Skeletal muscle tissue (tissue), 3 donors: ENCODE measurements at regions not wholly inside any gene's neighbourhood (a gene's known extent, or its start where the extent isn't known, plus 50 kb on each side); places are given as distances from the start of the nearest gene placed in this dataset.

ENCODE experiments used
- H3K27ac ChIP-seq: one replicate; pipeline ENCODE4 v1.7.0; 2013; ENCODE audit warnings: mild to moderate bottlenecking, low read depth, low read length, inconsistent platforms
- H3K27me3 ChIP-seq, 3 donors: one replicate each; pipeline ENCODE4 v1.7.0; 2013; ENCODE audit warnings: low read length in 3 of 3; ENCODE audit not compliant: control insufficient read depth in 3 of 3, insufficient read depth in 3 of 3
- H3K36me3 ChIP-seq, 3 donors: one replicate each; pipeline ENCODE4 v1.7.0; 2013; ENCODE audit warnings: low read length in 3 of 3; ENCODE audit not compliant: control insufficient read depth in 3 of 3, insufficient read depth in 3 of 3
- H3K4me1 ChIP-seq, 3 donors: one replicate each; pipeline ENCODE4 v1.7.0; 2013; ENCODE audit warnings: low read length in 3 of 3, mild to moderate bottlenecking in 3 of 3; ENCODE audit not compliant: control insufficient read depth in 3 of 3, insufficient read depth in 3 of 3
- H3K4me3 ChIP-seq, 3 donors: one replicate each; pipeline ENCODE4 v1.7.0; 2013; ENCODE audit warnings: low read length in 3 of 3
- H3K9ac ChIP-seq, 3 donors: one replicate each; pipeline ENCODE4 v1.7.0; 2013; ENCODE audit warnings: low read length in 3 of 3, mild to moderate bottlenecking in 3 of 3, moderate library complexity in 2 of 3, low read depth in 1 of 3
- H3K9me3 ChIP-seq, 3 donors: one replicate each; pipeline ENCODE4 v1.7.0; 2013; ENCODE audit warnings: low read length in 3 of 3; ENCODE audit not compliant: control insufficient read depth in 3 of 3
- donor health status: Osteomylitis.

DNA sequence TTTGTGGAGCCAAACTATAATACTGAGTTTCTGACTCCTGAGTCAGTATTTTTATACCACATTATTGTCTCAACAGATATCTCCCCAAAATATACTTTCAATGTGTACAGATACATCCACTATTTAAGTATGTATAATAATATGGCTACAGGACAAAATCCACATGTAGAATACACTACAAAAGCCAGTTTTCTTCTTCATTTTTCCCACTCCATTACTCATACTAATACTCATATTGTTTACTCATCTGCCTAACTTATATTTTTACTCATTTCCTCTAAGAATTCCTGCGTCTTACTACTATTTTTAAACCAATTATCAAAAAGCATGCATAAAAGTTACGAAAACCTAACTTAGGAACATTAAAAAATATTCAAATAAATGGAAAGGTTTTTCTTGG is 440.8 kb downstream of the ZNF385D start:
- H3K4me3 ChIP-seq = no peak overlapping the region
- H3K4me1 ChIP-seq = no peaks in the 10 kb centered on the region
- H3K9ac ChIP-seq = no peak overlapping the region
- no peak overlapping the region for H3K27ac ChIP-seq
- H3K27me3 ChIP-seq = no peaks in the 10 kb centered on the region
- peaks cover 0 to 2% (median 0%) of the 10 kb centered on the region in 3 donors for H3K9me3 ChIP-seq
- H3K36me3 ChIP-seq = no peaks in the 10 kb centered on the region

DNA sequence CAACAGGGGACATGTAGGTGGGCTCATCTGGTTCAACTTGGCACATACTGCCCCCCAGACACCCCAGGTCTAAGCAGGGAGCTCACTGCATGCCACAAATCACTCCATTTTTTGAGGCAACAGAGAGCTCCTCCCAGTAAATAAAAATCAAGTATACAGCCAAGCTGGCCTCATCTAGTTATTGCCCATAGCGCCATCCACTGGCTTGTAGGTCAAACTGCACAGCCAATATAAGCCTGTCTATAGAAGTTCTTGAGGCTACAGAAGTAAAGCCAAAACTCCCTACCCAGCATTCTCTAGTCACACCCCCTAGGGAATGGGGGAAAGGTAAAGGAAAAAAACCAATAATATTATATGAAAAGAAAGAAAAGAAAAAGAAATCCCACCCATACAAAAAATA is 453.7 kb downstream of the ZNF385D start:
- Histone ChIP-seq H3K4me3 (no peak overlapping the region), H3K9ac (no peak overlapping the region), H3K9me3 (peaks cover 0 to 2% (median 0%) of the 10 kb centered on the region in 3 donors), H3K27me3 (no peaks in the 10 kb centered on the region), H3K27ac (no peak overlapping the region), H3K4me1 (no peaks in the 10 kb centered on the region), H3K36me3 (no peaks in the 10 kb centered on the region)

DNA sequence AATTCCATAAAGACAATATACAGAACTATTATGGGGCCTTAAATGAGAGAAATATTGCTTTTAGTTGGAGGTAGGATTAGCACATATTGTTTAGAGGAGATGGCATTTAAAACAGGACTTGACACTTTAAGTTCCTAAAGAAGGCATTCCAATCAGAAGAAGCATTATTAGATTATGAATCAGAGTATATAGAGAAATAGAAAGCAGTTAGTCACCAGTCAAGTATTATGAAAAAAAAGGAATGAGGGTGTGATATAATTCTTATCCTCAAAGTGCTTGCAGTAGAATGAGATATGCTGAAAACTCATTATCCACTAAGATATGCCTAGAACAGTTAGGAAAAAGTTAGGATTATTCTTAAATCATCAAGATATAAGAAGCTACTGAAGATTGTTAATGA is 456.2 kb downstream of the ZNF385D start:
- H3K36me3 ChIP-seq = no peaks in the 10 kb centered on the region
- H3K9me3 ChIP-seq = peaks cover 0 to 2% (median 0%) of the 10 kb centered on the region in 3 donors
- H3K9ac ChIP-seq = no peak overlapping the region
- no peak overlapping the region for H3K27ac ChIP-seq
- H3K4me1 ChIP-seq = no peaks in the 10 kb centered on the region
- H3K4me3 ChIP-seq = no peak overlapping the region
- no peaks in the 10 kb centered on the region for H3K27me3 ChIP-seq

DNA sequence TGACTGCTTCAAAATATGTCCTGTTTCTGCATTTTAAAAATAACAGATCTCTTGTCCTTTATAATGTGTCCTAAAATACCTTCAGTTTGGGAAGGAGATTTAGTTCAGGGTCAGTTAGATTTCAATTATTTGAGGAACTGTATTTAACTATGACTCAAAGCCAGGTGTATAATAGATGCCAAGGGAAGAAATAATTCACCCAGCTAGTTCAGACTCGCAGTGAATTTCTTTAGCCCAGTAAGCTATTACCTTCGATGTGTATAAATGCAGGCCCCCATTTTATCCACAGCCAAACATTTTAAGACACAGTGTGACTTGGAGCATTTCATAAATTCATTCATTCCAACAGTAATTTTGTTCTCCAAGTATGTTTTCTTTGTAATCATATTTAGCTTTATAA is 458.0 kb downstream of the ZNF385D start:
- Histone ChIP-seq H3K9ac (no peak overlapping the region), H3K4me1 (no peaks in the 10 kb centered on the region), H3K27me3 (no peaks in the 10 kb centered on the region), H3K9me3 (no peaks in the 10 kb centered on the region), H3K4me3 (no peak overlapping the region), H3K27ac (no peak overlapping the region), H3K36me3 (no peaks in the 10 kb centered on the region)

DNA sequence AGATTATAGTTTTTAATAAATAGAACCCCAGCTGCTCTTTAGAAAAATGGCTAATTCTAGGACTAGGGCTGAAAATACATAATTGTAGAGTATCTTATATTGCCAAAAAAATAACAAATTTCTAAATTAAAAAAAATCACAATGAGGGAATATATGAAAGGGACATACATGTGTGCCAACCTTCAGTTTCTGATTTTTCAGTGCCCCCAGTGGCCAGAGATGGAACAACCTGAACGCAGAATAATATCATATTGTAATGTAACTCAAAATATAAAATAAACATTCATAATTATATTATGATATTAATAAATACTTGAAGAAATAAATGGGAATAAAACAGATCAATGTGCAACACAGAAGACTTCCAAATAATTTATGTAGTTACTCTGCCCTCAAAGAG is 460.5 kb downstream of the ZNF385D start:
- Histone ChIP-seq H3K9ac (no peak overlapping the region), H3K9me3 (no peaks in the 10 kb centered on the region), H3K27ac (no peak overlapping the region), H3K4me1 (no peaks in the 10 kb centered on the region), H3K36me3 (no peaks in the 10 kb centered on the region), H3K4me3 (no peak overlapping the region), H3K27me3 (no peaks in the 10 kb centered on the region)

DNA sequence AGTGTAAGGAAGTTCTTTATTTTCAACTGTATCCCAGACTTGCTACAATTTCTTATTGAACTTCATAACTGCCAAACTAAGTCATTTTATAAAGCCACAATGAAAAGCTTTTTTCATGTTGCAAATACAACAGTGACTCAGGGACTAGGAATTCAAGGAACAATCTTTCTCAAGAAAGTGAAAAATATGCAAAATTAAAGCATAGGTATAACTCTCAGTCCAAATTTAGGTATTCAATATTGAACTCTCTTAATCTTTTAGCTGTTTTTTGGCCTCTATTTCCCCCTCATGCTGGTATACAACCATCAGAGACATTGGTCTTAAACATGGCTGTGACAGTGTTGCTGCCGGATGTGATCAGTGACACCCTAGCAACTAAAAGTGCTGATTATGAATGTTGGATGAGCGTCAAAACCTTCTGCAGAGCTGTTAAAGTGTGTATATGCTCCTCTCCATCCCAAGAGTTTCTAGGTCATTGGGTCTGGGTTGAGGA is 476.9 kb downstream of the ZNF385D start:
- Histone ChIP-seq H3K27me3 (no peaks in the 10 kb centered on the region), H3K27ac (no peak overlapping the region), H3K4me3 (no peak overlapping the region), H3K9ac (no peak overlapping the region), H3K9me3 (no peaks in the 10 kb centered on the region), H3K36me3 (no peaks in the 10 kb centered on the region), H3K4me1 (no peaks in the 10 kb centered on the region)

DNA sequence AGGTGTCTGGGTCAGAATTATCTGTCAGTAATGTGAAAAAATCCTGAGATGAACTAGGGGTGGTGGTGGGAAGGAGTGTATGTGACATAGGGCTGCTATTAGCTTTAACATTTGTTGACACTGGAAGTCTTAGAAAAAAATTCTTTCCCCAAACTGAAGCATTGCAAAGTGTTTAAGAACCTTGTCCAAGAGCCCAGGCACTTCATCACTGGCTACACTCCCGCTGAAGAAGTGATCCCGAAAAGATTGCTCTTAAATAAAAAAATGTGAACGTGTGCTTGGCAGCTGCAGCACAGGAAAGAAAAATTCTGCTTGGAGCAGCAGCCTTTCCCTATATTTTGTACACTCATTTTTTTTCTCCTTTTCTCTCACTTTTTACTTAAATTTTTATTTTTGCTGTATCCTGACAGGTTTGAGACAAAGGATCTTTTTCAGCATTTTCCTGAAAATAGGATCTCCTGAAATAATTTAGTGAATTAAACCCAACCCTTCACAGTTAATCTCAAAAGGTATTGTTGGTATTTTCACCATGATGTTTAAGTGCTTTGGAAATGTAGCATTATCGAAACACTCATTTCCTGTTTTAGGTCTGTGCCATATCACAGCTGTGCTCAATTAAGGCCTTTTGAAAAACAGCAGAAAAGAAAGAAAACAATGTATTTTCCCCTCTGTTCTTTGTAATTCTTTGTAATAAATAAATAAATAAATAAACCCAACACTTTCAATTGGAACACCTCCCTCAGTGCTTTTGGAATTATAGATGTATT is 477.6 kb downstream of the ZNF385D start:
- Histone ChIP-seq H3K27me3 (no peaks in the 10 kb centered on the region), H3K4me1 (no peaks in the 10 kb centered on the region), H3K36me3 (no peaks in the 10 kb centered on the region), H3K27ac (no peak overlapping the region), H3K9ac (no peak overlapping the region), H3K9me3 (no peaks in the 10 kb centered on the region), H3K4me3 (no peak overlapping the region)

DNA sequence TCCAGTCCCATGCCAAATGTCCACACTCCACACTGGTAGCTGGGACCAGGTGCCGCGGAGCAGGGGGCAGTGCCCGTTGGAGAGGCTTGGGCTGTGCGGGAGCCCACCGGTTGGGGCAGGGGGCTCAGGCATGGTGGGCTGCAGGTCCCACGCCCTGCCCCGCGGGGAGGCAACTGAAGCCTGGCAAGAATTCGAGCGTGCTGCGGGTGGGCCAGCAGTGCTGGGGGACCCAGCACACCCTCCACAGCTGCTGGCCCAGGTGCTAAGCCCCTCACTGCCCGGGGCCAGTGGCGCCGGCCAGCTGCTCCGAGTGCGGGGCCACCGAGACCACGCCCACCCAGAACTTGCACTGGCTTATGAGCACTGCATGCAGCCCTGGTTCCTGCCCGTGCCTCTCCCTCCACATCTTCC is 479.4 kb downstream of the ZNF385D start:
- Histone ChIP-seq H3K4me1 (no peaks in the 10 kb centered on the region), H3K27ac (no peak overlapping the region), H3K4me3 (no peak overlapping the region), H3K36me3 (no peaks in the 10 kb centered on the region), H3K9ac (no peak overlapping the region), H3K27me3 (no peaks in the 10 kb centered on the region), H3K9me3 (no peaks in the 10 kb centered on the region)

DNA sequence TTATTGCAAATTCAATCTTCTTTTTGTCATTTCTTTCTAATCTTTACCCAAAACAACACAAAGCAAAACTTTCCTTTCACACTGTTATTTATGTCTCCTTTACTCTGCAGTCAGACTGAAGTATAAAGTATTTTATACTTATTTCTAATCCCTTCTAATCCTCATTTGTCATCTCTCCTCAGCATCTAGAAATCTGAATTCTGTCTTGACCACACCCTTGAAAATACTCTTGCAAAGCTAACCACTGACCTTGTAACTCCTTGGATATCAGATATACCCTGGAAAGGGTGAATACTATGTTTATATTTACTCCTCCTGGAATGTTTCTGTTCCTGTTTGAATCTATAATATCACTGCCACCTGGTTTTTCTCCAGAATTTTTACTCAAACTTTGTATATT is 481.1 kb downstream of the ZNF385D start:
- no peak overlapping the region for H3K4me3 ChIP-seq
- no peaks in the 10 kb centered on the region for H3K9me3 ChIP-seq
- H3K27me3 ChIP-seq = no peaks in the 10 kb centered on the region
- H3K27ac ChIP-seq = no peak overlapping the region
- no peak overlapping the region for H3K9ac ChIP-seq
- H3K36me3 ChIP-seq = no peaks in the 10 kb centered on the region
- H3K4me1 ChIP-seq = no peaks in the 10 kb centered on the region

DNA sequence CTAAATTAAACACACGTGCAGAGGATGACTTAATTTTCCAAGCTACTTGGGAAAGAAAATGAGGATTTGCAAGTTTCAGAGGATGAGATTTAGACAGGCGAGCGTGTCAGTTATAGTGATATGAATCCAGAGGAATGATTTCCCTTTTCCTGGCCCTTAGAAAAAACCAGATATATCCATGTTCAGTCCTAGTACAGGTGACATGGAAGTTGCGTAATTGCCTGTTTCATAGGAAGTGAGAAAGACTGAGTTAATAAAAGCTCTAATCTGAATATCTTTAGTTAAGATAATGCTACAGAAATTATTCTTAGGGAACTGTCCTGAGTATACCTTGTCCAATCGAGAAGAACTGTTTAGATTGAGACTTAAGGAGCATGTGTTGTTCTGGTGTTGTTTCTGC is 490.5 kb downstream of the ZNF385D start:
- H3K9me3 ChIP-seq = no peaks in the 10 kb centered on the region
- no peaks in the 10 kb centered on the region for H3K27me3 ChIP-seq
- H3K4me3 ChIP-seq = no peak overlapping the region
- no peak overlapping the region for H3K9ac ChIP-seq
- no peaks in the 10 kb centered on the region for H3K36me3 ChIP-seq
- H3K27ac ChIP-seq = no peak overlapping the region
- H3K4me1 ChIP-seq = no peaks in the 10 kb centered on the region
